ENCODE measurements at regions not wholly inside any gene's neighbourhood (a gene's known extent, or its start where the extent isn't known, plus 50 kb on each side); places are given as distances from the start of the nearest gene placed in this dataset.

DNA sequence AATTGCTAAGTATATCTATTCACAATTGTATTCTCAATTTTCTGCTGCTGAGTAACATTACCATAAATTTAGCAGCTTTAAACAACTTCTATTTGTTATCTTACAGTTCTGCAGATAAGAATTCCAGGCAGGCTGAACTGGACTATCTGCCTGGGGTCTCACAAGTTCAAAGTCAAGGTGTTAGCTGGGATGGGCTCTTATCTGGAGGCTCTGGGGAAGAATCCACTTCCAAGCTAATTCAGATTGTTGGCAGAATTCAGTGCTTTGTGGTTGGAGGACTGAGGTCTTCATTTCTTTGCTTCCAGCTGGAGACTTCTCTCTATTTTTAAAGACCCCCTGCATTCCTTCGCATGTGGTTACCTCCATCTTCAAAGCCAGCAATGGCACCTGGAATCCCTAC is 329.9 kb upstream of the ISX start:
- intact Hi-C loops (cut with DNase I, micrococcal nuclease) = no loop called here
- H3K27ac ChIP-seq (ENCODE audit: low read depth in 1 of 2, low read length in 2 of 2) = no peak overlapping the region
- DNase-seq (no peak), ATAC-seq (ENCODE audit: poor library complexity) (no peak)
- H3K27me3 Mint-ChIP-seq = no peaks in the 10 kb centered on the region
- ChIA-PET CTCF (no interaction called here), POLR2A (no interaction called here)
- H3K9me3 Mint-ChIP-seq = peaks cover 9% of the 10 kb centered on the region
- H3K4me3 Mint-ChIP-seq = no peak overlapping the region
- H3K36me3 ChIP-seq (ENCODE audit: insufficient read depth, low read length) = no peaks in the 10 kb centered on the region
- TF ChIP-seq CTCF (IDR thresholded peaks at IDR 0.05) = no peak
- no peaks in the 10 kb centered on the region for H3K4me1 ChIP-seq (ENCODE audit: insufficient read depth, low read length)
- no peaks in the 10 kb centered on the region for H3K4me1 Mint-ChIP-seq (ENCODE audit: low read depth)
- no peaks in the 10 kb centered on the region for H3K36me3 Mint-ChIP-seq (ENCODE audit: low read depth)
- H3K27ac Mint-ChIP-seq = no peak overlapping the region
- no peaks in the 10 kb centered on the region for H3K27me3 ChIP-seq (ENCODE audit: control insufficient read depth in 1 of 2, insufficient read depth in 2 of 2, low read length in 2 of 2)
- no peaks in the 10 kb centered on the region for H3K9me3 ChIP-seq (ENCODE audit: control insufficient read depth in 1 of 2, insufficient read depth in 1 of 2, low read length in 2 of 2)
- no peak overlapping the region for H3K4me3 ChIP-seq (ENCODE audit: low read length)

DNA sequence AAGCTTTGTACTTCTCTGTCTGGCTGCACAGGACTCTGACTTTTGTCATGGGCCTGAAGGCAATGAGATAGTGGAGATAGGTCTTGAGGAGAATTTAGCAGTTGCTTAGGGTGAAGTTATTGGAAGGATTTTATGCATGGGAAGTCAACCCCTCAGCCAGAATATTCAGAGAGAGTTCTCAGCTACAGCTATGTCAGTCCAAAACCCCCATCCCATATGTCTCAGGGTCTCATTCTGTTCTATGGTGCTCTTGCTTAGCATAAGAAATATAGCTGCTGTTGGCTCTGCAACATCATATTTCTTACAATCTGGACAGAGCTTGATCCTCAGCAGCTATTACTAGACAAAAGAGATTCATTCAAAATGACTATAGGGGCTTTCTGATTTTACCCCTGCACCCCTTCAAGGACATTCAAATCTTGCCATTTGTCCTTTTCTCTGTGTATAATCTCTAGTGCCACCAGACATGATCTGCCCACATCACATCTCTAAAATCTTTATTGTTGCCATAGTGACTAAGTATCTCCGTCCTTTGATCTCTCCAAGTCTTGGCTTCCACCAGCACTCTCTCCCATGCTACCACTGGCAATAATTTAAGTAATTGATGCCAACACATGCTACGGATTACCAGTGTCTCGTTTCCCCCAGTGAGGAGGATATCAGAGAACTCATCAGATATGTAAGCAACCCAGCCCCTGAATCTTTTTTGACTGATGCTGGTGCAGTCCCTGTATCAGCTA is 327.1 kb upstream of the ISX start:
- intact Hi-C loops (cut with DNase I, micrococcal nuclease) = no loop called here
- Histone ChIP-seq H3K27me3 (ENCODE audit: control insufficient read depth in 1 of 2, insufficient read depth in 2 of 2, low read length in 2 of 2) (no peaks in the 10 kb centered on the region), H3K9me3 (ENCODE audit: control insufficient read depth in 1 of 2, insufficient read depth in 1 of 2, low read length in 2 of 2) (no peaks in the 10 kb centered on the region), H3K4me3 (ENCODE audit: low read length) (no peak overlapping the region), H3K36me3 (ENCODE audit: insufficient read depth, low read length) (no peaks in the 10 kb centered on the region), H3K27ac (ENCODE audit: low read depth in 1 of 2, low read length in 2 of 2) (no peak overlapping the region), H3K4me1 (ENCODE audit: insufficient read depth, low read length) (no peaks in the 10 kb centered on the region)
- no peak overlapping the region for H3K27ac Mint-ChIP-seq
- CTCF ChIA-PET = no interaction called here
- POLR2A ChIA-PET = no interaction called here
- no peaks in the 10 kb centered on the region for H3K27me3 Mint-ChIP-seq
- H3K4me1 Mint-ChIP-seq (ENCODE audit: low read depth) = no peaks in the 10 kb centered on the region
- H3K4me3 Mint-ChIP-seq = no peak overlapping the region
- ATAC-seq (ENCODE audit: poor library complexity) (no peak), DNase-seq (no peak)
- peaks cover 9% of the 10 kb centered on the region for H3K9me3 Mint-ChIP-seq
- H3K36me3 Mint-ChIP-seq (ENCODE audit: low read depth) = no peaks in the 10 kb centered on the region
- no peak for TF ChIP-seq CTCF (IDR thresholded peaks at IDR 0.05)

GRCh38 chr22:34743110-34743751 is 322.7 kb upstream of the ISX start:
- no peak overlapping the region for H3K27ac Mint-ChIP-seq
- CTCF ChIA-PET = no interaction called here
- H3K9me3 ChIP-seq (ENCODE audit: control insufficient read depth in 1 of 2, insufficient read depth in 1 of 2, low read length in 2 of 2) = no peaks in the 10 kb centered on the region
- no peak overlapping the region for H3K4me3 ChIP-seq (ENCODE audit: low read length)
- H3K27me3 ChIP-seq (ENCODE audit: control insufficient read depth in 1 of 2, insufficient read depth in 2 of 2, low read length in 2 of 2) = no peaks in the 10 kb centered on the region
- no peaks in the 10 kb centered on the region for H3K27me3 Mint-ChIP-seq
- H3K4me1 ChIP-seq (ENCODE audit: insufficient read depth, low read length) = no peaks in the 10 kb centered on the region
- peaks cover 6% of the 10 kb centered on the region for H3K9me3 Mint-ChIP-seq
- no peaks in the 10 kb centered on the region for H3K4me1 Mint-ChIP-seq (ENCODE audit: low read depth)
- POLR2A ChIA-PET = no interaction called here
- H3K36me3 ChIP-seq (ENCODE audit: insufficient read depth, low read length) = no peaks in the 10 kb centered on the region
- DNase-seq (no peak), ATAC-seq (ENCODE audit: poor library complexity) (no peak)
- TF ChIP-seq CTCF (IDR thresholded peaks at IDR 0.05) = no peak
- H3K27ac ChIP-seq (ENCODE audit: low read depth in 1 of 2, low read length in 2 of 2) = no peak overlapping the region
- H3K36me3 Mint-ChIP-seq (ENCODE audit: low read depth) = no peaks in the 10 kb centered on the region
- no peak overlapping the region for H3K4me3 Mint-ChIP-seq
- intact Hi-C loops (cut with DNase I, micrococcal nuclease) = no loop called here
